ENCODE measurements at regions not wholly inside any gene's neighbourhood (a gene's known extent, or its start where the extent isn't known, plus 50 kb on each side); places are given as distances from the start of the nearest gene placed in this dataset.

DNA sequence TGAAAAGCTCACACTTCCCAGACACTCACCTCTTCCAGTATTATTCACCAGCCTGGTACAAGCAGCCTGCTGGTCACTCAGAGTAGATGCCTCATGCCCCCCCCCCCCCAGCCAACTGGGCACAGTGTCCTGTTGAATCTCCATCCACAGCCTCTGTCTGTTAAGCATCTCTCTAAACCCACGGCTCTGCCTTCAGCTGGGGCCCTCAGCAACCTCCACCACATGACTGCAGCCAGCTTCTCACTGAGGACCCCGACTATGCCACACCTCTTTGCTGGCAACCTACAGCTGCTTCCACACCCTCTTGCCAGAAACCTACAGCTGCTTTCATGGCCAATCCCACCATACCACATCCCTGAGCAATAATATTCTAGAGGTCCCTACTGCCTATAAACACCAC is 113.1 kb downstream of the RHOU start:
- TF ChIP-seq POLR2A (IDR thresholded peaks at IDR 0.05) (no peak), EP300 (IDR thresholded peaks at IDR 0.05) (no peak), POLR2AphosphoS5 (IDR thresholded peaks at IDR 0.05) (no peak)
- TF ChIP-seq, protein P1, sequence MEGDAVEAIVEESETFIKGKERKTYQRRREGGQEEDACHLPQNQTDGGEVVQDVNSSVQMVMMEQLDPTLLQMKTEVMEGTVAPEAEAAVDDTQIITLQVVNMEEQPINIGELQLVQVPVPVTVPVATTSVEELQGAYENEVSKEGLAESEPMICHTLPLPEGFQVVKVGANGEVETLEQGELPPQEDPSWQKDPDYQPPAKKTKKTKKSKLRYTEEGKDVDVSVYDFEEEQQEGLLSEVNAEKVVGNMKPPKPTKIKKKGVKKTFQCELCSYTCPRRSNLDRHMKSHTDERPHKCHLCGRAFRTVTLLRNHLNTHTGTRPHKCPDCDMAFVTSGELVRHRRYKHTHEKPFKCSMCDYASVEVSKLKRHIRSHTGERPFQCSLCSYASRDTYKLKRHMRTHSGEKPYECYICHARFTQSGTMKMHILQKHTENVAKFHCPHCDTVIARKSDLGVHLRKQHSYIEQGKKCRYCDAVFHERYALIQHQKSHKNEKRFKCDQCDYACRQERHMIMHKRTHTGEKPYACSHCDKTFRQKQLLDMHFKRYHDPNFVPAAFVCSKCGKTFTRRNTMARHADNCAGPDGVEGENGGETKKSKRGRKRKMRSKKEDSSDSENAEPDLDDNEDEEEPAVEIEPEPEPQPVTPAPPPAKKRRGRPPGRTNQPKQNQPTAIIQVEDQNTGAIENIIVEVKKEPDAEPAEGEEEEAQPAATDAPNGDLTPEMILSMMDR (IDR thresholded peaks at IDR 0.05): no peak
